SK-N-SH treated with all-trans-retinoic acid at 6 μM for 48 hours (cell line): ENCODE measurements at regions not wholly inside any gene's neighbourhood (a gene's known extent, or its start where the extent isn't known, plus 50 kb on each side); places are given as distances from the start of the nearest gene placed in this dataset.

Source experiments
- ATAC-seq: fragments of 200-7000 bp; cut with Tn5 transposase; 3 replicates; pipeline ENCODE4 v1.9.1; 2020; ENCODE audit warnings: mild to moderate bottlenecking, moderate library complexity
- ARNTL ChIP-seq: fragments of 450-650 bp; formaldehyde crosslinking; IDR thresholded peaks from 2 replicates; pipeline ENCODE4 v1.5.0; 2020; ENCODE audit warnings: low read depth, mild to moderate bottlenecking, moderate library complexity, borderline replicate concordance
- BACH2 ChIP-seq: fragments of 250-450 bp; sonication (Bioruptor Pico); IDR thresholded peaks from 2 replicates; pipeline ENCODE4 v1.9.0; 2021; ENCODE audit warnings: mild to moderate bottlenecking, borderline replicate concordance
- CREB5 ChIP-seq: fragments of 250-450 bp; sonication (Bioruptor Pico); IDR thresholded peaks from 2 replicates; pipeline ENCODE4 v1.5.1; 2020; ENCODE audit warnings: low read depth, mild to moderate bottlenecking, moderate library complexity
- CSDC2 ChIP-seq: fragments of 250-450 bp; sonication (Bioruptor Pico); IDR thresholded peaks from 2 replicates; pipeline ENCODE4 v1.5.0; 2020; ENCODE audit warnings: mild to moderate bottlenecking, moderate library complexity
- CSRNP3 ChIP-seq: fragments of 250-450 bp; sonication (Bioruptor Pico); IDR thresholded peaks from 2 replicates; pipeline ENCODE4 v1.5.1; 2021; ENCODE audit warnings: mild to moderate bottlenecking, moderate library complexity
- ESRRG ChIP-seq: fragments of 250-450 bp; sonication (Bioruptor Pico); IDR thresholded peaks from 2 replicates; pipeline ENCODE4 v1.6.1; 2021; ENCODE audit warnings: mild to moderate bottlenecking
- GLIS3 ChIP-seq: fragments of 250-450 bp; sonication (Bioruptor Pico); IDR thresholded peaks from 2 replicates; pipeline ENCODE4 v1.5.0; 2020; ENCODE audit warnings: mild to moderate bottlenecking, moderate library complexity
- ISL1 ChIP-seq: fragments of 250-450 bp; sonication (Bioruptor Pico); IDR thresholded peaks from 2 replicates; pipeline ENCODE4 v2.1.2; 2022; ENCODE audit warnings: mild to moderate bottlenecking, moderate library complexity
- OSR1 ChIP-seq: fragments of 250-450 bp; sonication (Bioruptor Pico); IDR thresholded peaks from 2 replicates; pipeline ENCODE4 v1.8.0; 2022; ENCODE audit warnings: moderate library complexity, mild to moderate bottlenecking, inconsistent platforms
- RARB ChIP-seq: fragments of 250-450 bp; sonication (Bioruptor Pico); IDR thresholded peaks from 2 replicates; pipeline ENCODE4 v1.8.0; 2021; ENCODE audit warnings: mild to moderate bottlenecking, moderate library complexity
- SNAI2 ChIP-seq: fragments of 250-450 bp; sonication (Bioruptor Pico); IDR thresholded peaks from 2 replicates; pipeline ENCODE4 v1.5.0; 2020; ENCODE audit warnings: mild to moderate bottlenecking, moderate library complexity
- TCF4 ChIP-seq: fragments of 250-450 bp; sonication (Bioruptor Pico); IDR thresholded peaks from 2 replicates; pipeline ENCODE4 v1.8.0; 2021; ENCODE audit warnings: mild to moderate bottlenecking, moderate library complexity, borderline replicate concordance
- TOX ChIP-seq: fragments of 250-450 bp; sonication (Bioruptor Pico); IDR thresholded peaks from 2 replicates; pipeline ENCODE4 v1.8.0; 2021; ENCODE audit warnings: mild to moderate bottlenecking, moderate library complexity, borderline replicate concordance
- ZFP3 ChIP-seq: fragments of 250-450 bp; sonication (Bioruptor Pico); IDR thresholded peaks from 2 replicates; pipeline ENCODE4 v1.5.0; 2020; ENCODE audit warnings: mild to moderate bottlenecking, moderate library complexity
- ZFP30 ChIP-seq: fragments of 450-650 bp; formaldehyde crosslinking; IDR thresholded peaks from 2 replicates; pipeline ENCODE4 v1.5.0; 2022; ENCODE audit warnings: mild to moderate bottlenecking, moderate library complexity
- ZNF565 ChIP-seq: fragments of 450-650 bp; formaldehyde crosslinking; conservative IDR thresholded peaks from 2 replicates; pipeline ENCODE4 v1.5.0; 2020; ENCODE audit warnings: low read depth, mild to moderate bottlenecking, moderate library complexity
- ZNF70 ChIP-seq: fragments of 450-650 bp; formaldehyde crosslinking; IDR thresholded peaks from 2 replicates; pipeline ENCODE4 v1.5.0; 2020; ENCODE audit warnings: mild to moderate bottlenecking, moderate library complexity
- TF ChIP-seq, protein P1 (sequence below): fragments of 250-450 bp; sonication (Bioruptor Pico); IDR thresholded peaks from 2 replicates; pipeline ENCODE4 v1.5.0; 2020; ENCODE audit warnings: mild to moderate bottlenecking, moderate library complexity
- TF ChIP-seq, protein P2 (sequence below): fragments of 250-450 bp; sonication (Bioruptor Pico); IDR thresholded peaks from 2 replicates; pipeline ENCODE4 v1.8.0; 2021; ENCODE audit warnings: low read depth, mild to moderate bottlenecking, moderate library complexity, borderline replicate concordance

DNA sequence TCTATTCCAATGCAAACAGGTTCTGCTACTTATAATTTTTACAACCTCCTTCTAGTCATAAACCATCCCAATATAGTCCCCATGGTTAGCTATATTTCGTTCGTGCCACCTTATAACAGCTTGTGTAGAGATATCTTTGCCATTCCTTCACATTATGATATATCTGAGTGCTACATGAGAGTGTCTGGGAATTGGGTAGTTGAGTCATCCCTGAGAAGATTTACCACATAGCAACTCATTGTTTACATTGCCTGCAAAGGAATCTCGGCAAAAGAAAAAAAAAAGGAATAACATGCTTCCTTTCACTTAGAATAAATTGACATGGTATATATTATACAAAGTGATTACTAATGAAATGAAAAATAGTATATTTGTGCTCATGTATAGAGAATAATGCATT lies 86.0 kb upstream of the VGLL3 start:
- ATAC-seq, result no peak
- no peak for TF ChIP-seq ZFP3 (CRISPR knock-in tag)
- TF ChIP-seq ARNTL (CRISPR knock-in tag), result no peak
- TF ChIP-seq, protein P1, sequence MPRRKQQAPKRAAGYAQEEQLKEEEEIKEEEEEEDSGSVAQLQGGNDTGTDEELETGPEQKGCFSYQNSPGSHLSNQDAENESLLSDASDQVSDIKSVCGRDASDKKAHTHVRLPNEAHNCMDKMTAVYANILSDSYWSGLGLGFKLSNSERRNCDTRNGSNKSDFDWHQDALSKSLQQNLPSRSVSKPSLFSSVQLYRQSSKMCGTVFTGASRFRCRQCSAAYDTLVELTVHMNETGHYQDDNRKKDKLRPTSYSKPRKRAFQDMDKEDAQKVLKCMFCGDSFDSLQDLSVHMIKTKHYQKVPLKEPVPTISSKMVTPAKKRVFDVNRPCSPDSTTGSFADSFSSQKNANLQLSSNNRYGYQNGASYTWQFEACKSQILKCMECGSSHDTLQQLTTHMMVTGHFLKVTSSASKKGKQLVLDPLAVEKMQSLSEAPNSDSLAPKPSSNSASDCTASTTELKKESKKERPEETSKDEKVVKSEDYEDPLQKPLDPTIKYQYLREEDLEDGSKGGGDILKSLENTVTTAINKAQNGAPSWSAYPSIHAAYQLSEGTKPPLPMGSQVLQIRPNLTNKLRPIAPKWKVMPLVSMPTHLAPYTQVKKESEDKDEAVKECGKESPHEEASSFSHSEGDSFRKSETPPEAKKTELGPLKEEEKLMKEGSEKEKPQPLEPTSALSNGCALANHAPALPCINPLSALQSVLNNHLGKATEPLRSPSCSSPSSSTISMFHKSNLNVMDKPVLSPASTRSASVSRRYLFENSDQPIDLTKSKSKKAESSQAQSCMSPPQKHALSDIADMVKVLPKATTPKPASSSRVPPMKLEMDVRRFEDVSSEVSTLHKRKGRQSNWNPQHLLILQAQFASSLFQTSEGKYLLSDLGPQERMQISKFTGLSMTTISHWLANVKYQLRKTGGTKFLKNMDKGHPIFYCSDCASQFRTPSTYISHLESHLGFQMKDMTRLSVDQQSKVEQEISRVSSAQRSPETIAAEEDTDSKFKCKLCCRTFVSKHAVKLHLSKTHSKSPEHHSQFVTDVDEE, result no peak
- TF ChIP-seq SNAI2 (CRISPR knock-in tag), result no peak
- TF ChIP-seq OSR1, result no peak
- TF ChIP-seq, protein P2, sequence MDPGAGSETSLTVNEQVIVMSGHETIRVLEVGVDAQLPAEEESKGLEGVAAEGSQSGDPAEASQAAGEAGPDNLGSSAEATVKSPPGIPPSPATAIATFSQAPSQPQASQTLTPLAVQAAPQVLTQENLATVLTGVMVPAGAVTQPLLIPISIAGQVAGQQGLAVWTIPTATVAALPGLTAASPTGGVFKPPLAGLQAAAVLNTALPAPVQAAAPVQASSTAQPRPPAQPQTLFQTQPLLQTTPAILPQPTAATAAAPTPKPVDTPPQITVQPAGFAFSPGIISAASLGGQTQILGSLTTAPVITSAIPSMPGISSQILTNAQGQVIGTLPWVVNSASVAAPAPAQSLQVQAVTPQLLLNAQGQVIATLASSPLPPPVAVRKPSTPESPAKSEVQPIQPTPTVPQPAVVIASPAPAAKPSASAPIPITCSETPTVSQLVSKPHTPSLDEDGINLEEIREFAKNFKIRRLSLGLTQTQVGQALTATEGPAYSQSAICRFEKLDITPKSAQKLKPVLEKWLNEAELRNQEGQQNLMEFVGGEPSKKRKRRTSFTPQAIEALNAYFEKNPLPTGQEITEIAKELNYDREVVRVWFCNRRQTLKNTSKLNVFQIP (CRISPR knock-in tag), result no peak
- no peak for TF ChIP-seq CSRNP3 (CRISPR knock-in tag)
- TF ChIP-seq ZFP30 (CRISPR knock-in tag), result no peak

- TF ChIP-seq BACH2 (CRISPR knock-in tag) (no peak), ZFP3 (CRISPR knock-in tag) (no peak), SNAI2 (CRISPR knock-in tag) (no peak), CREB5 (CRISPR knock-in tag) (no peak), ZNF565 (CRISPR knock-in tag) (no peak), ARNTL (CRISPR knock-in tag) (no peak), RARB (CRISPR knock-in tag) (no peak), CSDC2 (CRISPR knock-in tag) (no peak), TOX (CRISPR knock-in tag) (no peak), ZFP30 (CRISPR knock-in tag) (no peak), TCF4 (no peak), ISL1 (CRISPR knock-in tag) (no peak), ZNF70 (no peak), ESRRG (CRISPR knock-in tag) (no peak), GLIS3 (CRISPR knock-in tag) (no peak)
- TF ChIP-seq, protein P2 (CRISPR knock-in tag), result no peak
- TF ChIP-seq, protein P1, result no peak
- no peak for ATAC-seq
Observed at GRCh38 chr3:87073496-87074145, 82.7 kb upstream of the VGLL3 start.
